ENCODE measurements at regions not wholly inside any gene's neighbourhood (a gene's known extent, or its start where the extent isn't known, plus 50 kb on each side); places are given as distances from the start of the nearest gene placed in this dataset.
"Not testable (repeated sequence)": the region's sequence is repeated elsewhere in the genome, so short reads cannot be mapped to it uniquely, and the experiment has no call there.

DNA sequence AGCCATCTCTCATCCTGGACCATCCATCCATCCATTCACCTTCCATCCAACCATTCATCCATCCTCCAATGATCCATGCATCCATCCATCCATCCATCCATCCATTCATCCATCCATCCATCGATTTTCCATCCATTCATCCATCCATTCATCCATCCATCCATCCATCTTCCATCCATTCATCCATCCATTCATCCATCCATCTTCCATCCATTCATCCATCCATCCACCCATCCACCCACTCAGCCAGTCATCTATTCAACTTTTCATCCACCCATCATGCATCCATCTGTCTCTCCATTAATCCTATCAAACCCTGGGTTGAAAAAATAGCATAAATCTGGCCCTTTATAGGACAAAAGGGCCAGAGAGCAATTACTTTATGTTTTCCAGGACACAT is 158.3 kb upstream of the WSCD1 start:
- FAIRE-seq, result no peak

DNA sequence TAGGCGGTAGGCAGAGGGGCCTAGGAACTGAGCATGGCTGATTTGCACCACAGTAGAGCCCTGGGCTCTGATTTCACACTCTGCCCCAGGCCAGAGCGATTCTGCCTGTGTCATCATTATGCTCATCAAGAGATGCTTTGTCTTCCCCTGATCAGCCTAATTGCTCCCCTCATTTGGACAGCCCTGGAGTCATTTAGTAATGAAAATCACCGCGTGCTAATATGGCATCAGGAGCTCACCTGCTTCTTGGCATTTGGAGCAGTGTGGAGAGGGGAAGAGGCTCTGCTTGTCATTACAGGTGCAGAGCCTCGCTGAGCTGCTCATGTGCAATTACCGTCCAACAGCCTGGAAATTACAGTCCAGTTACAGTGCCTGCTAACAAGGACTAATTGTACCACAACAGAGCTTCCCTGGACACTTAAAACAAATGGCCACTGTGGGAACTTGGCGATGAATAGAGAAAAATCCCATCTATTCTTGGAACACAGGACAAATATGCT is 157.1 kb upstream of the WSCD1 start:
- no peak for FAIRE-seq

DNA sequence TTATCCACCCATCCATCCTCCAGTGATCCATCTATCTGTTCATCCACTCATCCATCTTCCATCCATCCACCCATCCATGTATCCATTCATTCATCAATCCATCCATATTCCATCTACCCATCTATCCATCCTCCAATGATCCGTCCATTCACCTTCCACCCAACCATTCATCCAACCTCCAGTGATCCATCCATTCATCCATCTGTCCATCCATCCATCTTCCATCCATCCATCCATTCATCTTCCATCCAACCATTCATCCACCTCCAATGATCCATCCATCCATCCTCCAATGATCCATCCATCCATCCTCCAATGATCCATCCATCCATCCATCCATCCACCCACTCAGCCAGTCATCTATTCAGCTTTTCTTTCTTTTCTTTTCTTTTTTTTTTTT is 156.5 kb upstream of the WSCD1 start:
- no peak for FAIRE-seq

DNA sequence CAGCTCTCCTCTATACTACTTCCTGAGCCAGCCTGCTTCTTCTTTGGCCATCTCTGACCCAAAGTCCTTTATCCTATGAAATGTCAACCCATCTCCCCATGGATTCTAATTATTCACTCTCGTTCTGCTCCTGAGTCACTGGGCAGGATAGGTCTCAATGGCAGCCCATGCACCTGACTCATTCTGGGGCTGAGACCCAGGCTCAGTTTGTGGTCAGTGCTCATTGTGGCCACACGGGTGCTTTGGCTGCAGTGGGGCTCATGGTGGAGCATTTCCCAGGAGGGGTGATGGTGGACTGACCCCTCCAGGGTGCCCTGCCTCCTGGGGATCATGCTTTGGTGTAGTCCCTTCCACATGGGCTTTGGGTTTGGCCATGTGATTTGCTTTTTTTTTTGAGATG is 154.8 kb upstream of the WSCD1 start:
- FAIRE-seq, result no peak

DNA sequence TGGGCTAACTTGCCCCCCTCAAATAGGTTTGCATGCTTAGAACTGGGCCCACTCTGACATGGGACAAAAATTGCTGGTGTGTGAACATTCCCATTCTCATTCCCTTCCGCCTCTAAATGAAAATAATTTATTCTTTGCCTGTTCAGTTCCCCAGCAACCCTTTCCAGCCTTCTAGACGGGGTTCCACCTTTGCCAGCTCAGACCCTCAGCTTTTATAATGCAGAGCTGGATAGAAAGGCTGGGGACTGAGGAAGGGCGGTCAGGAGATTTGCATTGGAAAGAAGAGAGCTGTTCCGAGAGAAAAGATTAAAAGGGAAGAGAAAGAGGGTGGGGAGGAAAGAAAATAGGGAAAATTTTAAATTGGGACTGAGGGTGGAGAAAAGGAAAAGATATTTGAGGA is 151.1 kb upstream of the WSCD1 start:
- FAIRE-seq, result no peak

DNA sequence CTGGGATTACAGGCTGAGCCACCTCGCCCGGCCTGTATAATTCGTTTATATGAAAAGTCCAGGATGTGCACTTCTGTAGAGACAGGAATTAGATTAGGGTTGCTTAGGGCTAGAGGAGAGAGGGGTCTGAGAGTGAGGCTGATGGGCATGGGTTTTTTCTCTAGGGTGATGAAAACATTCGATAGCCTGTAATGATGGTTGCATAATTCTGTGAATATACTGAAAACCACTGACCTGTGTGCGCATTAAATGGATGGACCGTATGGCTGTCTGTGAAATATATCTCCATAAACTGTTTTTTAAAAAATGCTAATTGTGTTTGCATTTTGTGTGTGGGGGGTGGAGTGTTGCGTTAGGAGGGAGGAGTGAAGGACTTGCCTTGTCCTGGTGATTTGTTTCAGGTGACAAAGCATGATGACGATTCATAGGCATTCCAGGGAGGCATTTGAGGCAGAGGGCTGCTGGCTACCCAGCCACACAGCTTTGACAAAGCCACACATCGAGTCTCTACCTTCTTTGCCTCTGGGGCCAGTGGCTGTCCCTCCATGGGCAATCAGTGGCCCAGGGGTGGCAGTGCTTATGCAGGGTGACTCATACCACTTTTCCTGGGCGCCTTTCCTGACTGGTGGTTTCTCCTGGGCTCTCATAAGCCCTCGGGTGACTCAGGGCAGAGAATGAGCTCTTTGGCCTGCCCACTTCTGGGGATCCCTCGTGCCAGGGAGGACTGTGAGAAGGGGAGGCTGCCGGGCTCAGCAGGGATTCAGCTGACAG is 148.5 kb upstream of the WSCD1 start:
- FAIRE-seq, result no peak

DNA sequence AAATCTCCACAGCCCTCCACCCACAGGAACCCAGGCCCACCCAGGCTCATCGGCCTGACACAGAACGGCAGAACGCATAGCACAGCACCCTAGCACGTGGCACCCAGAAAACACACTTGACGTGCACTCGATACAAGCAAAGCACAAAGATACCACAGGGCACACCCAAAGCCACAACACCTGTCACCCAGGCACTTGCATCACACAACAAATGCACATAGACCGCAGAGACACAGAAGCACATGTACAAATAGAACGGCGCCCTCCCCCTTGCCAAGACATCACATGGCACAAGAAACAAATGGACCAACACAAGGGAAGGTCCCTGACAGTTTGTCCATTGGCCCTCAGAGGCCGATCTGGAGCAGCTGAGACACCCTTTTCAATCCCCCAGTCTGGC is 147.7 kb upstream of the WSCD1 start:
- FAIRE-seq, result no peak

DNA sequence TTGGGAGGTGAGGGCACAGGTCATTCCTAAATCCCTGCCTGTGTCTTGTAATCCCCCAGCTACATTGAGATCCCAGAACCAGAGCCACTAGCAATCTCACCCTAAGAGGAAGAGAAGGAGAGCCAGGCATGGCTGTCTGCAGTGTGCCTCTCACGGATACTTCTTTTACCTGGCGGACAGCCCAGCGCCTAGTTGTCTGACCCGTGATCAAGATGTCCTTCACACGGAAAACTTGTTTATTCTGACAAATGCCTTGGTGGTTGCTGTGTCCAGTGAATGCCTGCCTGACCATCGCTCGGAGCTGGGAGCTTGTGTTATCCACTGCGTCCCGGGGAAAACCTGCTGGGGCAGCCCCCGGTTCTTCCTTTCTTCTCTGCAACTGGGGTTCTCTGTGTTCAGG is 140.5 kb upstream of the WSCD1 start:
- FAIRE-seq, result no peak

DNA sequence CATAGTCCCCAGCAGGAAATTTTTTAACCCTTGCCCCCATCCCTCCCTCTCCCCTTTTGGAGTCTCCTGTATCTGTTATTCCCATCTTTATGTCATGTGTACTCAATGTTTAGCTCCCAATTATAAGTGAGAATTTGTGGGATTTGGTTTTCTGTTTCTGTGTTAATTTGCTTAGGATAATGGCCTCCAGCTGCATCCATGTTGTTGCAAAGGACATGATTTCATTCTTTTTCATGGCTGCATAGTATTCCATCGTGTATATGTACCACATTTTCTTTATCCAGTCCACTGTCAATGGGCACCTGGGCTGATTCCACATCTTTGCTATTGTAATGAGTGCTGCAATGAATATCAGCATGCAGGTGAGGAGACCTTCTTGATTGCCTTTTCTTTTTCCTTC is 139.6 kb upstream of the WSCD1 start:
- FAIRE-seq, result not testable (repeated sequence)

DNA sequence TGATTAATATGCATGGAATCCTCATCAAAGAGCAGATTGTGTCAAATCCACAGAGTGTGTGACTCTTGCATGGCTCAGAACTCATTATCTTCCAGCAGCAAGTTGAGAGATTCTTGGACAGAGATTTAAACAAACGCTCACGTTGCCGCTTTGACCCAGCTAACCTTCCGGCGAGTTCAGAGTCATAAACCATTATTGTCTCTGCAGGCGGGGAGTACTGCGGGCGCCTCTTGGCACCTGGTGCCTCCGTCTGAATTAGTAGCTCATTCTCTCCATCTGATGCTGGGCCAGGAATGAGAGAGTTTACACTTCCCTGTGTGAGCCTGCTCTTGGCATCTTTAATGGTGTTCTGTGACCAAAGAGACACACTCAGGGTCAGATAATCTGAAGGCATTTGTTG is 138.6 kb upstream of the WSCD1 start:
- FAIRE-seq, result no peak

DNA sequence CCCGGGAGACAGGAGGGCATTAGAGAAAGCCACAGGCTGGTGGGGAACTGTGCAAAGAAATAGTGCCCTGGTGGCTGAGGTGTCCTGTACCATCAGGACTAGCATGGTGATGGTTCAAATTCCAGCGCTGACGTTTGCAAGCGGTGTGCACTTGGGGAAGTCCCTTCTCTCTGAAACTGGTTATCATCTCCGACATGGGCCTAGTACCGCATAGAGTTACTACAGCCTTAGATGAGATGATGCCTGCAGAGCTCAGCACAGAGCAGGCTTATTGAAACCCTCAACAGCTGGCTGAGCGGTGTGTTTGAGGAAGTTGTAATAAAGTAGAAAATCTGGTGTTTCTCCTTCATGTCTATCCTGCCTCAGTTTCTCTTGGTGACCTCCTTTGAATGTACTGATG is 136.7 kb upstream of the WSCD1 start:
- no peak for FAIRE-seq

DNA sequence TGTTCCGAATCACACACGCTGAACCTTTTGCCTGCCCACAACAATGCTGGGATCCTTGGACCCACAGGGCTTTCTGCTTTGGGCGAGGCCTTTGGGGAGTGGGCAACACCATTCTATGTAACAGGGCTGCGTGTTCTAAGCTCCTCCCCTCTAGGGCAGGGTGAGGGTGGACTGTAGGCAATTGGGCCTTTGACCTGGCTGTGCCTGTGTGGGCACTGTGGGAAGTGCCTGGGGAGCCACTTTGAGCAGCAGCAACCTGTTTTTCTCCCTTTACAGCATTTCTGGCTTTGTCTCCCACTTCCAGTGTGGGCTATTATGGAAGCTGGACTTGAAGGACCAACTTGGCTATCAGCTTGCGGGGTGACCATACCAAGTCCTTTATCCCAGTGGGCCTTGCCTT is 128.9 kb upstream of the WSCD1 start:
- no peak for FAIRE-seq

DNA sequence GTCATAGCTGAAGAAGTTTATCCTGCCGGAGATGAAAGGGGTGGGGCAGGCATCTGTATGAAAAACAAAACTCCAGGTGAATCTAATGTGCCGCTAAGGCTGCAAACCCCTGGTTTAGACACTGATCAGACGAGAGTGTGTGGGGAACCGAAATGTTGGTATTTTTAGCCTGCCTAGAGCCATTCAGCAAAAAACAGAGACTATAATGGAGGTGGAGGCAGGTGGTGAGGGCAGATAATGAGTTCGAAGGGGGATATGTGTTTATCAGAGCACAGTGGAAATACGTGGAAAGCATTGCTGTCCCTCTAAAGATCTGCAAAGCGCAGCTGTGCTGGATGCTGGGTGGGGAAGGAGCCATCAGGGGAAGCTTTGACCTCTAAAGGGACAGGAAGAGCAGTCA is 127.5 kb upstream of the WSCD1 start:
- no peak for FAIRE-seq

DNA sequence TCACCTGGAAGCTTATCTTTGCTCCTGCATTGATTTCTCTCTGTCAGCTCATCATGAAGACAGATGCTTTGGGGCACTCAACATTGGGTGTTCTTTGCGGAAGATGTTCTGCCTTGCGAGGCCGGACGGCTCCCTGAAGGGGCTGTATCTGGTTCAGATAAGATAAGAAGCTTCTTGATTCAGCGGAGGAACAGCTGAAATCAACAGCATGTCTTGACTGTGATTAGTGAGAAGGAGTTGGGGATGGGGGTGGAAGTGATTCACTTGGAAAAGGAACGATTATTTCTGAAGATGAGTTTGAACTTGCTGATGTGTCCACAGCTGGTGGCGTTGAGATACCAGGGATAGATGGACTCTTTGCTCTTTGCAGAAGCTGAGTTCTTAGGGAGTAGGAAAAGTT is 126.9 kb upstream of the WSCD1 start:
- no peak for FAIRE-seq

DNA sequence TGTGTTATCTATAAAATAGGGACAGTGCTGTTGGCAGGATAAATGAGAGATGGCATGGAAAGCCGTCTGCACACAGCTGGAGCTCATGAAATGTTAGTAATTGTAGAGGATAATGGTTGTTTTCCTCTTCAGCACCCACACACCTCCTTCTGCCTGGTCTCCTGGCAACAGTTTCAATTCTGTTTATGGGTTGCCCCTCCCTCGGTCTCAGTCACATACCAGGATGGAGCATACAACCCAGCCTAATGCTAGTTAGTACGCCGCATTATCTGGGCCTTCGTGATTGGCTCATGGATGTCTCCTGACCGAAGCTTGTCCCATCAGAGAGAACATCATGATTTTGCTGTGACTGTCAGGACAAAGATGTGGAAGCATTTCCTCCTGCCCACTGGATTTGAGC is 126.2 kb upstream of the WSCD1 start:
- FAIRE-seq, result no peak

DNA sequence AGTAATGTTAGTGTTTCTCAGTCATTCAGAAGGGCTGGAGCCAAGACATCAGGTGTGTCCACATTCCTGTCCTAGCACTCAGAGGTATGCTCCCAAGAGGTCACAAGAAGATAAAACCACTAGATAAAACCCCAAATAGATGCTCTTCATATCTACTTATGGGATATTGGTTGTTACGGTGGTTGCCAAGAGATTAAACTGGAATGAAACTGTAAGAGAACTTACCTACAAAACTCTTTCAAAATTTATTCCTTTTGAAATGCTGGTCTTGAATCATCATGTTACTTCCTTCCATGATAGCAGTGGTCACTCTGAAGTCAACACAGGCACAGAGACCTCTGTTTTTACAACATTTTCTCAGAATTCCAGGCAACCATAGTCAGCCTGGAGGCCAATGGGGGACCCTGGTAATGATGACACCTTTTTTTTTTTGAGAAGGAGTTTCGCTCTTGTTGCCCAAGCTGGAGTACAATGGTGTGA is 122.4 kb upstream of the WSCD1 start:
- FAIRE-seq, result no peak

DNA sequence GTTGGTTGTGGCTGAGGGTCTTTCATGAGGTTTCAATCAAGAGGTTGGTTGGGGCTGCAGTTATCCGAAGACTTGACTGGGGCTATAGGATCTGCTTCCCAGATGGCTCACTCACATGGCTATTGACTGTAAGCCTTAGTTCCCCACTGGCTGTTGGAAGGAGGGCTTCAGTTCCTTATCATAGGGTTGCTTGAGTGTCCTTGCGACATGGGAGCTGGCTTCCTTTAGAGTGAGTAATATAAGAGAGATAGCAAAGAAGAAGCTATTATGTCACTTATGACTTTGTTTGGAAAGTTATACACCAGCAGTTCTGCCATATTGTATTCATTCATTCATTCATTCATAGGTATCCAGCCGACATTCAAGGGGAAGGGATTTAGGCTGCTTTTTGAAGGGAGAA is 121.4 kb upstream of the WSCD1 start:
- no peak for FAIRE-seq

DNA sequence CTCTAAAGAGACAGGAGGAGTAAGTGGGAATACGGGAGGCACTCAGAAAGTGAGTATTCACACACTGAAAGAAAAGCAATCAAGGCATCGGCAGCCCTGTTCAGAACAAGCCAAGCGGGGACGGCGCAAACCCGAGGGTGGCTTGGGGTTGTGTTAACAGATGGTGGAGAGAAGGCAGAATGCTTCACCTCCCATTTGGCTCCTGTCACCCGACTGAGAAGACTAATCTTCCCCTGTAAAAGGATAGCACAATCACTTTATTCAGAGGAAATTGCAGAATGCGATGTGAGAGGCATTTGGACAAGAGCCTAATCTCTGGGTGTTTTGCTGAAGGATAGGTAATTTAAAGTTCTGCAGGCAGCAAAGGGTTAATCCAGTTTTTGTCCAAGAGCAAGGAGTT is 119.3 kb upstream of the WSCD1 start:
- no peak for FAIRE-seq

DNA sequence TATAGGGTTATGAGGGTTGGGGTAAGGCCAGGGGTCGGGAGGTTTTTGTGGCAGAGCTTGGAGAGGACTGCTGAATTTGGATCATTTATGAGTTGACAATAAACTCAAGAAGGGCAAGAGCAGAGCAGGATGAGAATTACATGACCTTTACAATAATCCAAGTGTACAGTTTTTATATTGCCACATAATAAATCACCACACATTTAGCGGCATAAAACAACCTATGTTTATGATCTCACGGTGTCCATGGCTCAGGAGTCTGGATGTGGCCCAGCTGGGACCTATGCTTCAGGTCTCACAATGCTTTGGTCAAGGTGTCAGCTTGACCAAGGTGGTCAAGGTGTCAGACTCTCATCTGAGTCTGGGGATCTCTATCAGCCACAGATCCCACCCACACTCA is 118.3 kb upstream of the WSCD1 start:
- FAIRE-seq, result no peak

DNA sequence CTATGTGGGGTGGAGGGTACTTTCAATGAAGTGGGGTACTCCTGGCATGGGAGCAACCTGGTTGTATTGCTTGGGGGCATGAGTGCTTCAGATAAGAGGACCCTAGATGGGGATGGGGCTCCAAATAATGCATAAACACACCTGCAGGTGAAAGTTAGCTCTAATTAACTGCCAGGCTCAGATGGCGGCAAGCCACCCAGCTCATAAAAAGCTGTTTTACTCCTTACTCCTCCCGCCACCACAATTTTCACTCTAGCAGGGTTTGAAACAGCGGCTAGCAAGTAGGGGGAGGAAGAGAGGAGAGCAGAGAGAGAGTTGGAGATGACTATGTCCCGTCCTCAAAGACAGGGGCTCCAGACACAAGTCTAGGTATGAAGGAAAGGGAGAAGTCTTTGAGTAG is 117.7 kb upstream of the WSCD1 start:
- no peak for FAIRE-seq

DNA sequence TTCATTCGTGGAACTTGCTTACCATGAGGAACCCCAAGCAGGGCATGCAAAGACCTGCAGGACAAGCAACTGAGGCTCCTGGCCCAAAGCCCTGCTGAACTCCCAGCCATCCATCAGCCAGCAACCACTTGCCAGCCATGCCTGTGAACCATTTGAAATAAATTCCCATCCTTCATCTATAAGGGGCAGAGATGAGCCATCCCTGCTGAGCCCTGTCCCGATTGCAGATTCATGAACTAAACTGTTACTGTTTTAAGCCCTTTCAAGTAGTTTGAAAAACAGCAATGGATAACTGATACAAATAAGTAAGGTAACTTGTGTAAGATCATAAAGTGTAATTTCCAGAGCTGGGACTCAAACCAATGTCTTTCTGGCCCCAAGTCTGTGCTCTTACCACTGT is 114.4 kb upstream of the WSCD1 start:
- no peak for FAIRE-seq

DNA sequence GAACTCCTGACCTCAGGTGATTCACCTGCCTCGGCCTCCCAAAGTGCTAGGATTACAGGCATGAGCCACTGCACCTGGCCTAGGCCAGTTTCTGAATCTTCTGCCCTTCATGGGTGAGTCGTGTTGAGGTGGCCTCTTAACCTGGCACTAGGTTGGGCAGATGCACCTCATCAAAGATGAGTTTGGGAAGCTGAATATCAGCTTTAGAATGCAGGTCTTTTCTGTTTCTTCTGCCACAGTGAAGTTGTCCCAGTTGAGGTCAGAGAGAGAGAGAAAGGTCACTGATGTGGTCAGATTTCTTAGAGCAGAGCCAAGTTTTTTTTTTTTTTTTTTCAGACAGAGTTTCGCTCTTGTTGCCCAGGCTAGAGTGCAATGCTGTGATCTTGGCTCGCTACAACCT is 111.3 kb upstream of the WSCD1 start:
- no peak for FAIRE-seq

DNA sequence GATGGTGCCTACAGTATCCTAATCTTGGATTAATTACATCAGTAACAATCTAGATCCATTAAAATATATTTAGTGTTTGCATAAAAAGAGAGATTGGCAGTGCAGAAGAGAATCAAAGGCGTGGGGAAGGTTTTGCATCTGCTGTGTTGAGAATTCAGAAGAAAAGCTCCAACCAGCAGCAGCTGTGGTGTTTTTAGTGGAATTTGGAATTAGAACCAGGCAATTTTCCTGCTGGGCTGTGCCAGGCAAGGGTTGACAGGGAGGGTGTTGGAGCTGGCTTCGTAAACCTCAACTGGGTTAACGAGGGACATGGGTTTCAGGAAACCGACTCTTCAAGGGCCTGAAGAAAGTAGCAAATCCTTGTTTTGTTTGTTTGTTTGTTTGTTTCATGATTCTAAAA is 107.8 kb upstream of the WSCD1 start:
- FAIRE-seq, result no peak

DNA sequence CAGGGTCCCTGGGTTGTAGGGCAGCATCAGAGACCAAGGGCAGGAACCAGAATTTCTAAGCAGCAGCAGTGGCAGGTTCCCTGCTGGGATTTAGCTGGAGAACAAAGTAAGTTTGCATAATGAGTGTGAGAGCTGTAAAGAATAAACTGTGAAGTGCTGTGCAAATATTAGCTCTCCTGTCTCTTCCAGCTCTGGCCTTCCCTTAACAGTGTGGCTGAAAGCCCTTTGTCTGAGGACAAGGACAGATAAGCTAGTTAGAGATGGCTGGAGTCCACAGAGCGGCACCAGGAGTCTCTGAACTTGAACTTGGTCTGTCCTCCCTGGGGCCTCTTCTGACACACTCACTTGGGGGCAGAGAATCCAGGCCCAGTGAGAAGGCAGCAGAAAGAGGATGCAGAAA is 98.2 kb upstream of the WSCD1 start:
- FAIRE-seq, result no peak

DNA sequence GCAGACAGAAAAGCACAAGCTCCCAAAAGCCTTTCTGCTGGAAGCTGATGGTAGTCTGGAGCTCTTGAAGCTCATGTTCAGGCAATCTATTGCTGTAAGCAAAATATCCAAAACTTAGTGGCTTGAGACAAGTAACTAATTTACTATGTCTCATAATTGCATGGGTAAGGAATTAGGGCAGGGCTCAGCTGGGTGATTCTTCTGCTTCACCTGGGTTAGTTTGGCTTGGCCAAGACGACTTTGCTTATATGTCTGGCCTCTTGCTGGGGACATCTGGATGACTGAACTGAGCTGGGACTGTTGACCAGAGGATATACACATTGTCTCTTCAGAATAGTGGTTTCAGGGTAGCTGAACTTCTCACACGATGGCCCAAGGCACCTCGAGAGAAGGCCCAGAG is 96.8 kb upstream of the WSCD1 start:
- FAIRE-seq, result no peak
